ENCODE measurements at regions not wholly inside any gene's neighbourhood (a gene's known extent, or its start where the extent isn't known, plus 50 kb on each side); places are given as distances from the start of the nearest gene placed in this dataset.

- TF ChIP-seq CTCF (conservative IDR thresholded peaks at IDR 0.05) (no peak), ZFX (IDR thresholded peaks at IDR 0.05) (no peak)
Measured at GRCh38 chr6:120759570-120759969, 574.7 kb downstream of the TBC1D32 start.

All from C4-2B (cell line).